ENCODE measurements at regions not wholly inside any gene's neighbourhood (a gene's known extent, or its start where the extent isn't known, plus 50 kb on each side); places are given as distances from the start of the nearest gene placed in this dataset.
A peak's percentile ranks its signal among the peaks of the same experiment; 100 is the strongest.

- Histone ChIP-seq H3K4me3 (ENCODE audit: low read depth, low read length) (no peak overlapping the region), H3K4me1 (ENCODE audit: insufficient read depth) (no peaks in the 10 kb centered on the region), H3K36me3 (ENCODE audit: insufficient read depth) (no peaks in the 10 kb centered on the region), H3K27ac (ENCODE audit: low read depth) (no peak overlapping the region)
- WGBS, result 77% methylated on average over 3 of the region's 3 CpGs
- no peak for DNase-seq (ENCODE audit: extremely low spot score)
These were observed 167.1 kb upstream of the TRIM24 start for GRCh38 chr7:138292951-138293350.

GRCh38 chr7:138295049-138295637, 164.9 kb upstream of the TRIM24 start:
- 76% methylated on average over 3 of the region's 3 CpGs for WGBS
- Histone ChIP-seq H3K4me1 (ENCODE audit: insufficient read depth) (no peaks in the 10 kb centered on the region), H3K4me3 (ENCODE audit: low read depth, low read length) (no peak overlapping the region), H3K27ac (ENCODE audit: low read depth) (no peak overlapping the region), H3K36me3 (ENCODE audit: insufficient read depth) (no peaks in the 10 kb centered on the region)
- no peak for DNase-seq (ENCODE audit: extremely low spot score)

GRCh38 chr7:138297526-138297925, 162.5 kb upstream of the TRIM24 start:
- DNase-seq (ENCODE audit: extremely low spot score), result no peak
- Histone ChIP-seq H3K4me1 (ENCODE audit: insufficient read depth) (no peaks in the 10 kb centered on the region), H3K27ac (ENCODE audit: low read depth) (no peak overlapping the region), H3K4me3 (ENCODE audit: low read depth, low read length) (no peak overlapping the region), H3K36me3 (ENCODE audit: insufficient read depth) (no peaks in the 10 kb centered on the region)
- 69% methylated on average over 3 of the region's 3 CpGs for WGBS

- no peak overlapping the region for H3K27ac ChIP-seq (ENCODE audit: low read depth)
- no peaks in the 10 kb centered on the region for H3K36me3 ChIP-seq (ENCODE audit: insufficient read depth)
- no peak for DNase-seq (ENCODE audit: extremely low spot score)
- no peak overlapping the region for H3K4me3 ChIP-seq (ENCODE audit: low read depth, low read length)
- H3K4me1 ChIP-seq (ENCODE audit: insufficient read depth), result no peaks in the 10 kb centered on the region
- 82% methylated on average over 3 of the region's 3 CpGs for WGBS
These were observed 161.0 kb upstream of the TRIM24 start for GRCh38 chr7:138299066-138299465.

- WGBS, result 92% methylated on average over 6 of the region's 6 CpGs
- Histone ChIP-seq H3K4me1 (ENCODE audit: insufficient read depth) (no peaks in the 10 kb centered on the region), H3K4me3 (ENCODE audit: low read depth, low read length) (no peak overlapping the region), H3K36me3 (ENCODE audit: insufficient read depth) (no peaks in the 10 kb centered on the region), H3K27ac (ENCODE audit: low read depth) (no peak overlapping the region)
- no peak for DNase-seq (ENCODE audit: extremely low spot score)
These were observed 156.6 kb upstream of the TRIM24 start for GRCh38 chr7:138303230-138304070.

GRCh38 chr7:138304071-138304320, 156.1 kb upstream of the TRIM24 start:
- peak; percentile 40 for DNase-seq (ENCODE audit: extremely low spot score)
- no peaks in the 10 kb centered on the region for H3K4me1 ChIP-seq (ENCODE audit: insufficient read depth)
- no peak overlapping the region for H3K4me3 ChIP-seq (ENCODE audit: low read depth, low read length)
- H3K27ac ChIP-seq (ENCODE audit: low read depth), result no peak overlapping the region
- WGBS, result 95% methylated on average over 1 of the region's 1 CpG
- no peaks in the 10 kb centered on the region for H3K36me3 ChIP-seq (ENCODE audit: insufficient read depth)

- no peaks in the 10 kb centered on the region for H3K4me1 ChIP-seq (ENCODE audit: insufficient read depth)
- DNase-seq (ENCODE audit: extremely low spot score), result no peak
- no peak overlapping the region for H3K4me3 ChIP-seq (ENCODE audit: low read depth, low read length)
- H3K27ac ChIP-seq (ENCODE audit: low read depth), result no peak overlapping the region
- H3K36me3 ChIP-seq (ENCODE audit: insufficient read depth), result no peaks in the 10 kb centered on the region
- WGBS, result 69% methylated on average over 3 of the region's 3 CpGs
These were observed 152.4 kb upstream of the TRIM24 start for GRCh38 chr7:138307633-138308032.

- Histone ChIP-seq H3K4me1 (ENCODE audit: insufficient read depth) (no peaks in the 10 kb centered on the region), H3K4me3 (ENCODE audit: low read depth, low read length) (no peak overlapping the region), H3K36me3 (ENCODE audit: insufficient read depth) (no peaks in the 10 kb centered on the region), H3K27ac (ENCODE audit: low read depth) (no peak overlapping the region)
- DNase-seq (ENCODE audit: extremely low spot score), result no peak
- 72% methylated on average over 1 of the region's 1 CpG for WGBS
These were observed 151.9 kb upstream of the TRIM24 start for GRCh38 chr7:138308136-138308535.

GRCh38 chr7:138309186-138309585, 150.9 kb upstream of the TRIM24 start:
- H3K27ac ChIP-seq (ENCODE audit: low read depth), result no peak overlapping the region
- H3K4me1 ChIP-seq (ENCODE audit: insufficient read depth), result no peaks in the 10 kb centered on the region
- DNase-seq (ENCODE audit: extremely low spot score), result no peak
- no peak overlapping the region for H3K4me3 ChIP-seq (ENCODE audit: low read depth, low read length)
- H3K36me3 ChIP-seq (ENCODE audit: insufficient read depth), result no peaks in the 10 kb centered on the region
- WGBS, result 83% methylated on average over 2 of the region's 2 CpGs

GRCh38 chr7:138313829-138314178, 146.3 kb upstream of the TRIM24 start:
- DNase-seq (ENCODE audit: extremely low spot score), result no peak
- Histone ChIP-seq H3K4me3 (ENCODE audit: low read depth, low read length) (no peak overlapping the region), H3K4me1 (ENCODE audit: insufficient read depth) (no peaks in the 10 kb centered on the region), H3K27ac (ENCODE audit: low read depth) (no peak overlapping the region), H3K36me3 (ENCODE audit: insufficient read depth) (no peaks in the 10 kb centered on the region)
- 90% methylated on average over 2 of the region's 2 CpGs for WGBS

GRCh38 chr7:138316421-138317043, 143.5 kb upstream of the TRIM24 start:
- Histone ChIP-seq H3K27ac (ENCODE audit: low read depth) (no peak overlapping the region), H3K36me3 (ENCODE audit: insufficient read depth) (no peaks in the 10 kb centered on the region), H3K4me1 (ENCODE audit: insufficient read depth) (no peaks in the 10 kb centered on the region), H3K4me3 (ENCODE audit: low read depth, low read length) (no peak overlapping the region)
- 54% methylated on average over 4 of the region's 4 CpGs for WGBS
- DNase-seq (ENCODE audit: extremely low spot score), result no peak

- DNase-seq (ENCODE audit: extremely low spot score), result no peak
- H3K27ac ChIP-seq (ENCODE audit: low read depth), result no peak overlapping the region
- H3K4me1 ChIP-seq (ENCODE audit: insufficient read depth), result no peaks in the 10 kb centered on the region
- WGBS, result 94% methylated on average over 5 of the region's 5 CpGs
- H3K4me3 ChIP-seq (ENCODE audit: low read depth, low read length), result no peak overlapping the region
- no peaks in the 10 kb centered on the region for H3K36me3 ChIP-seq (ENCODE audit: insufficient read depth)
These were observed 142.9 kb upstream of the TRIM24 start for GRCh38 chr7:138317044-138317596.

- no peak overlapping the region for H3K27ac ChIP-seq (ENCODE audit: low read depth)
- H3K4me3 ChIP-seq (ENCODE audit: low read depth, low read length), result no peak overlapping the region
- WGBS, result 71% methylated on average over 6 of the region's 6 CpGs
- H3K36me3 ChIP-seq (ENCODE audit: insufficient read depth), result no peaks in the 10 kb centered on the region
- no peak for DNase-seq (ENCODE audit: extremely low spot score)
- H3K4me1 ChIP-seq (ENCODE audit: insufficient read depth), result no peaks in the 10 kb centered on the region
These were observed 135.1 kb upstream of the TRIM24 start for GRCh38 chr7:138324941-138325340.

- H3K36me3 ChIP-seq (ENCODE audit: insufficient read depth), result no peaks in the 10 kb centered on the region
- H3K27ac ChIP-seq (ENCODE audit: low read depth), result no peak overlapping the region
- H3K4me3 ChIP-seq (ENCODE audit: low read depth, low read length), result no peak overlapping the region
- no peak for DNase-seq (ENCODE audit: extremely low spot score)
- WGBS, result 84% methylated on average over 4 of the region's 4 CpGs
- no peaks in the 10 kb centered on the region for H3K4me1 ChIP-seq (ENCODE audit: insufficient read depth)
These were observed 134.6 kb upstream of the TRIM24 start for GRCh38 chr7:138325434-138325833.
